ENCODE measurements at regions not wholly inside any gene's neighbourhood (a gene's known extent, or its start where the extent isn't known, plus 50 kb on each side); places are given as distances from the start of the nearest gene placed in this dataset.

GRCh38 chr2:121102941-121103340, 182.1 kb downstream of the TFCP2L1 start:
- H3K27me3 ChIP-seq (ENCODE audit: control insufficient read depth, insufficient read depth, low read length), result no peaks in the 10 kb centered on the region
- H3K9me3 ChIP-seq (ENCODE audit: control insufficient read depth, low read length), result no peaks in the 10 kb centered on the region
- no peak overlapping the region for H3K4me2 ChIP-seq (ENCODE audit: low read length)
- TF ChIP-seq, protein P1, sequence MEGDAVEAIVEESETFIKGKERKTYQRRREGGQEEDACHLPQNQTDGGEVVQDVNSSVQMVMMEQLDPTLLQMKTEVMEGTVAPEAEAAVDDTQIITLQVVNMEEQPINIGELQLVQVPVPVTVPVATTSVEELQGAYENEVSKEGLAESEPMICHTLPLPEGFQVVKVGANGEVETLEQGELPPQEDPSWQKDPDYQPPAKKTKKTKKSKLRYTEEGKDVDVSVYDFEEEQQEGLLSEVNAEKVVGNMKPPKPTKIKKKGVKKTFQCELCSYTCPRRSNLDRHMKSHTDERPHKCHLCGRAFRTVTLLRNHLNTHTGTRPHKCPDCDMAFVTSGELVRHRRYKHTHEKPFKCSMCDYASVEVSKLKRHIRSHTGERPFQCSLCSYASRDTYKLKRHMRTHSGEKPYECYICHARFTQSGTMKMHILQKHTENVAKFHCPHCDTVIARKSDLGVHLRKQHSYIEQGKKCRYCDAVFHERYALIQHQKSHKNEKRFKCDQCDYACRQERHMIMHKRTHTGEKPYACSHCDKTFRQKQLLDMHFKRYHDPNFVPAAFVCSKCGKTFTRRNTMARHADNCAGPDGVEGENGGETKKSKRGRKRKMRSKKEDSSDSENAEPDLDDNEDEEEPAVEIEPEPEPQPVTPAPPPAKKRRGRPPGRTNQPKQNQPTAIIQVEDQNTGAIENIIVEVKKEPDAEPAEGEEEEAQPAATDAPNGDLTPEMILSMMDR (IDR thresholded peaks at IDR 0.05), result no peak
- no peak overlapping the region for H2AFZ ChIP-seq
- H3K36me3 ChIP-seq (ENCODE audit: control insufficient read depth, insufficient read depth, low read length), result no peaks in the 10 kb centered on the region
- H3K4me1 ChIP-seq, result no peaks in the 10 kb centered on the region
- H3K27ac ChIP-seq, result no peak overlapping the region
- no peaks in the 10 kb centered on the region for H3K79me2 ChIP-seq
- no peak overlapping the region for H3K4me3 ChIP-seq (ENCODE audit: low read depth, low read length)
- H3K9ac ChIP-seq, result no peak overlapping the region

DNA sequence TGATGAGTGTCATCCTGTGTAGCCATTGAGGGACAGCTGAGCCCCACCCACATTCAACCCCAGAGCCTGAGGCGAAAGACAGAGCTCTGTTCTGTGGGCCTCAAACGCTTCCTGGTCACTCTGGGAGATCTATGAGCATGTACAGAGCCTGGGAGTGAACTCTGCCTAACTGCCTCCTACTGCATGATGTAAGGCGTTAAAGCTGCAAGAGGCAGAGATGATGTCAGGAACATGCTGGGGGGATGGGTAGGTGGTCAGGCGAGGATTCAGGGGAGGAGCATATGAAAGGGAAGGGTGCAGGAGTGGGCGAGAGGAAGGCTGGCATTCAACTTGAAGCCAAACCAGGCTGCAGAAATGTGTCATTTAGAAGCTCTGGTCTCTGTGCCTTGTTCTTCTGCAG, 181.0 kb downstream of the TFCP2L1 start:
- H3K27ac ChIP-seq, result no peak overlapping the region
- no peak overlapping the region for H3K9ac ChIP-seq
- H3K27me3 ChIP-seq (ENCODE audit: control insufficient read depth, insufficient read depth, low read length), result no peaks in the 10 kb centered on the region
- no peaks in the 10 kb centered on the region for H3K79me2 ChIP-seq
- H3K4me3 ChIP-seq (ENCODE audit: low read depth, low read length), result no peak overlapping the region
- H2AFZ ChIP-seq, result no peak overlapping the region
- TF ChIP-seq, protein P1 (IDR thresholded peaks at IDR 0.05), result no peak
- no peaks in the 10 kb centered on the region for H3K4me1 ChIP-seq
- no peaks in the 10 kb centered on the region for H3K9me3 ChIP-seq (ENCODE audit: control insufficient read depth, low read length)
- no peak overlapping the region for H3K4me2 ChIP-seq (ENCODE audit: low read length)
- no peaks in the 10 kb centered on the region for H3K36me3 ChIP-seq (ENCODE audit: control insufficient read depth, insufficient read depth, low read length)

DNA sequence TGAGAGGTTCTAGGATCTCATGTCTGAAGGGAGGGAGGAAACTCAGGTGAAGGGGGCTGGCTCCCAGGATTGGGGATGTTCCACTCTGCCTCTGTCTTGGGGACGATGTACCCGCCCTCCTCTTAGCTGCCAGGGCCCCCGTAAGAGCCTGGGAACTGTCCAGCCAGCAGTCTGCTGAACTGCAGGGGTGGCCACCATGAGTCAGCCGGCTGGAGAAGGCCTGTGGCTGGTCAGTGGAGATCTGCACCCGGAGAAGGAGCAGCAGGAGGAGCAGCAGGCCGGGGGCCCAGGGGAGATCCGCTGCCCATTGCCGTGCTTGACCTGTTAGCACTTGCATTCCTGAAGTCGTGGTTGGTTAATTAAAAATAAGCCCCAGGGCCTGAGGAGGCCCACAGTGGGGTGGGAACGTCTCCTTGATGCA, 180.3 kb downstream of the TFCP2L1 start:
- TF ChIP-seq, protein P1 (IDR thresholded peaks at IDR 0.05), result no peak
- no peak overlapping the region for H3K4me2 ChIP-seq (ENCODE audit: low read length)
- H3K27ac ChIP-seq, result no peak overlapping the region
- H3K4me1 ChIP-seq, result no peaks in the 10 kb centered on the region
- H3K4me3 ChIP-seq (ENCODE audit: low read depth, low read length), result no peak overlapping the region
- H3K9me3 ChIP-seq (ENCODE audit: control insufficient read depth, low read length), result no peaks in the 10 kb centered on the region
- H3K27me3 ChIP-seq (ENCODE audit: control insufficient read depth, insufficient read depth, low read length), result no peaks in the 10 kb centered on the region
- H3K79me2 ChIP-seq, result no peaks in the 10 kb centered on the region
- H2AFZ ChIP-seq, result no peak overlapping the region
- H3K36me3 ChIP-seq (ENCODE audit: control insufficient read depth, insufficient read depth, low read length), result no peaks in the 10 kb centered on the region
- no peak overlapping the region for H3K9ac ChIP-seq

DNA sequence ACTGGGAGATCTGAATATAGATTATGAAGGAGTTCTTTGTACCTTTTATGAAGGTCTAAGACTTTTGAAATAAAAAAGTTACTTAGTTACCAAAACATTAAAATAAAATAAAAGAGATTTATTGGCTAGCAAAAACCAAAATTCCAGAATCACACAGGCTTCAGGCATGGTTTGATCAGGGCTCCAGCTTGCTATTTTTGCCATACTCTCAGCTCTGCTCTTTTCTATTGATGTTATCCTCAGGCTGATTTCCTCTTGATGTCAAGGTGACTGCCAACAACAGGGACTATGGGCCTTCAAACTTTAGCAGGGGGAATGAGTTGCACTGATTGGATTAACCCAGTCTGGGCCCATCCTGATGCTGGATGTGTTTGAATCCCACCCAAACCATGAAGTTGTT, 174.1 kb downstream of the TFCP2L1 start:
- H3K79me2 ChIP-seq, result no peaks in the 10 kb centered on the region
- H3K9me3 ChIP-seq (ENCODE audit: control insufficient read depth, low read length), result no peaks in the 10 kb centered on the region
- no peaks in the 10 kb centered on the region for H3K36me3 ChIP-seq (ENCODE audit: control insufficient read depth, insufficient read depth, low read length)
- no peaks in the 10 kb centered on the region for H3K27me3 ChIP-seq (ENCODE audit: control insufficient read depth, insufficient read depth, low read length)
- no peak overlapping the region for H3K9ac ChIP-seq
- no peak overlapping the region for H3K4me2 ChIP-seq (ENCODE audit: low read length)
- H3K27ac ChIP-seq, result no peak overlapping the region
- TF ChIP-seq, protein P1 (IDR thresholded peaks at IDR 0.05), result no peak
- H3K4me1 ChIP-seq, result no peaks in the 10 kb centered on the region
- H2AFZ ChIP-seq, result no peak overlapping the region
- no peak overlapping the region for H3K4me3 ChIP-seq (ENCODE audit: low read depth, low read length)

GRCh38 chr2:121118951-121119350, 166.1 kb downstream of the TFCP2L1 start:
- TF ChIP-seq, protein P1 (IDR thresholded peaks at IDR 0.05), result no peak
- H3K9ac ChIP-seq, result no peak overlapping the region
- no peaks in the 10 kb centered on the region for H3K9me3 ChIP-seq (ENCODE audit: control insufficient read depth, low read length)
- H3K27me3 ChIP-seq (ENCODE audit: control insufficient read depth, insufficient read depth, low read length), result no peaks in the 10 kb centered on the region
- no peak overlapping the region for H3K27ac ChIP-seq
- no peaks in the 10 kb centered on the region for H3K4me1 ChIP-seq
- no peak overlapping the region for H3K4me2 ChIP-seq (ENCODE audit: low read length)
- no peak overlapping the region for H2AFZ ChIP-seq
- no peaks in the 10 kb centered on the region for H3K36me3 ChIP-seq (ENCODE audit: control insufficient read depth, insufficient read depth, low read length)
- no peak overlapping the region for H3K4me3 ChIP-seq (ENCODE audit: low read depth, low read length)
- no peaks in the 10 kb centered on the region for H3K79me2 ChIP-seq

Data from parathyroid adenoma (tissue), 2 donors.